ENCODE measurements at regions not wholly inside any gene's neighbourhood (a gene's known extent, or its start where the extent isn't known, plus 50 kb on each side); places are given as distances from the start of the nearest gene placed in this dataset.

DNA sequence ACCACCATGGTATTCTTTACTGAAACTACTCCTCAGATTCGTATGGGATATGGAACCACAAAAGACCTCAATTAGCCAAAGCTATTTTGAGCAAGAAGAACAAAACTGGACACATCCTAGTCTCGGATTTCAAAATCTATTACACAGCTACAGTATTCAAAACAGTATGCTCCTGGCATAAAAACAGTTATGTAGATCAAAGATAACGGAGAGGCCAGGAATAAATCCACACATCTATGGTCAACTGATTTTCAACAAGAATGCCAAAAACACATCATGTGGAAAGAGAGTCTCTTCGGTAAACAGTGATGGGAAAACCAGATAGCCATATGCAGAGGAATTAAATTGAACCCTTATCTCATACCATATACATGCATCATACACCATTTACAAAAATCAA is 155.3 kb downstream of the SPCS3 start:
- TF ChIP-seq, protein P1, sequence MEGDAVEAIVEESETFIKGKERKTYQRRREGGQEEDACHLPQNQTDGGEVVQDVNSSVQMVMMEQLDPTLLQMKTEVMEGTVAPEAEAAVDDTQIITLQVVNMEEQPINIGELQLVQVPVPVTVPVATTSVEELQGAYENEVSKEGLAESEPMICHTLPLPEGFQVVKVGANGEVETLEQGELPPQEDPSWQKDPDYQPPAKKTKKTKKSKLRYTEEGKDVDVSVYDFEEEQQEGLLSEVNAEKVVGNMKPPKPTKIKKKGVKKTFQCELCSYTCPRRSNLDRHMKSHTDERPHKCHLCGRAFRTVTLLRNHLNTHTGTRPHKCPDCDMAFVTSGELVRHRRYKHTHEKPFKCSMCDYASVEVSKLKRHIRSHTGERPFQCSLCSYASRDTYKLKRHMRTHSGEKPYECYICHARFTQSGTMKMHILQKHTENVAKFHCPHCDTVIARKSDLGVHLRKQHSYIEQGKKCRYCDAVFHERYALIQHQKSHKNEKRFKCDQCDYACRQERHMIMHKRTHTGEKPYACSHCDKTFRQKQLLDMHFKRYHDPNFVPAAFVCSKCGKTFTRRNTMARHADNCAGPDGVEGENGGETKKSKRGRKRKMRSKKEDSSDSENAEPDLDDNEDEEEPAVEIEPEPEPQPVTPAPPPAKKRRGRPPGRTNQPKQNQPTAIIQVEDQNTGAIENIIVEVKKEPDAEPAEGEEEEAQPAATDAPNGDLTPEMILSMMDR (conservative IDR thresholded peaks at IDR 0.05 in 1 of 2, IDR thresholded peaks at IDR 0.05 in 1 of 2; ENCODE audit: extremely low read depth in 1 of 2, insufficient read depth in 1 of 2, low read depth in 1 of 2, low read length in 2 of 2): no peak
- no peak for TF ChIP-seq EZH2 (IDR thresholded peaks at IDR 0.05; ENCODE audit: borderline replicate concordance, low read length)
